HS-27A (cell line): ENCODE measurements at regions not wholly inside any gene's neighbourhood (a gene's known extent, or its start where the extent isn't known, plus 50 kb on each side); places are given as distances from the start of the nearest gene placed in this dataset.

Source experiments
- DNase-seq: peaks from one replicate; pipeline ENCODE4 v3.0.0-alpha.2; 2012; ENCODE audit warnings: low read depth, missing footprints

DNA sequence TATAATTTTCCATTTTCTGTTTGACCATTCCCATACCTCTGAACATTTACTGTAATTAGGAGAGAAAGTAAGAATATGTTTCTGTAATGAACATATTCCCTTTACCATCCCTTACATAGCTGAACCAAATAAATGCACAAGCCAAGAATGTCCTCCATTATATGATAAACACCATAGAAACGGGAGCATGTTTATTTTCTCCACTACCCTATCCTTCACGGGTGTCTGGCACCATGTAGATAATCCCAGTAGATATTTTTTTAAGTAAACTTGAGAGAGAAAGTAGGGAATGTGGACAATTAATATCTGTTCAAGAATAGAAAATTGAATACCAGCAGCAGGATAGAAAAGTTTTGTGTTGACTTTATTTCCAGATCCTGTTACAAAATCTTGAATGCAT is 928.4 kb downstream of the EFNB2 start:
- no peak for DNase-seq

GRCh38 chr13:105602956-105603670 is 932.3 kb downstream of the EFNB2 start:
- no peak for DNase-seq

DNA sequence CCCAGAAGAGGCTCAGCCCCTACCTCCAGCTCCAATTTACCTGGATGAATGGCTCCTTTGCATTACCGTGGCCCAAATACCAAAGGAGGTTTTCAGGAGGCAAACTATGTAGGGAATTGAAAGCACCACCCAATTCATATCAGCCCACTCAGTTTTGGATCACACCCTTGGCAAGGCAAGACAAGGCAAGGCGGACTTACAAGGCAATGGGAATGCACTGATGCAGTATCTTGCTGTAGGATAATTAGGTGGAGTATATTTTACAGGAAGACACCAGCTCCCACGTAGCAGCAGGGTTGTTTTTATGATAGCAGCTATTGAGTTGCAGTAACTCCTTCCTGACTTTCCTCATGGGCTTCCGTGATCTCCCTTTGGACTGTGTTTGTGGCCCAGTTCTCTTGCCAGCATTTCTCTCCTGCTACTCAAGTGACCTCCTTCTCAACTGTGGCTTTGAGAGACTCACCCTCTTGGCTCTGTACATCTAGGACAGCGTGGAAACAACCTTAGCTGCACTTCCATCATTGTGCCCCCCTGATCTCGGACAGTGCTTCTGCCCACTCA is 935.9 kb downstream of the EFNB2 start:
- DNase-seq, result no peak

DNA sequence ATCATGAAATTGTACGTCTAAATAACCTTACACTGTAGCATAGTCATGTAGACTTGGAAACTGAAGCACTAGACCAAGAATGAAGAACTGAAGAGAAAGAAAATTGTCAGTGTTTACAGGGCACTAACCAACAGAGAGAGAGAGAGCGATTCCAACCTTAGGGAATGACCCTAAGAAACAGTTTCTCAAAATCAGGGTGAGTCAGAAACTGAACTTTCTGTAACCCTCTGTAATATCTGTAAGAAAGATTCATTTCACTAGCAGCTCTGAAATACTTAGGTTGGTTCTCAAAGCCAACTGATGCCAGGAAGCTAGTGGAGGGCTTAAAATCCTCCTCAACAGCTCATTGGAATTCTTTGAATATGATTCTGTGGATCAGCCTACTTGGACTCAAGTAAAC is 936.9 kb downstream of the EFNB2 start:
- DNase-seq, result no peak

DNA sequence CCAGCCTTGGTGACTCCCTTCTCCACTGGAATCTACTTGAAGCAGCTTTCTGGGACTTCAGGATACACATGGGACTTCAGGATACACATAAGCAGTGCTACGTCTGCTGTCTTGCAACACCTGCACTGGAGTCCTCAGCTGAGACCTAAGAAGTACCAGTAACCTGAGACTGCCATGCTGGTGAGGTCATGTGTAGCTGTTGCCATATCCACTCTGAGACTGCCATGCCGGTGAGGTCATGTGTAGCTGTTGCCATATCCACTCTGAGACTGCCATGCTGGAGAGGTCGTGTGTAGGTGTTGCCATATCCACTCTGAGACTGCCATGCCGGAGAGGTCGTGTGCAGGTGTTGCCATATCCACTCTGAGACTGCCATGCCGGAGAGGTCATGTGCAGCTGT is 937.9 kb downstream of the EFNB2 start:
- DNase-seq, result no peak

- no peak for DNase-seq
These were observed 940.0 kb downstream of the EFNB2 start for GRCh38 chr13:105595471-105595870.

DNA sequence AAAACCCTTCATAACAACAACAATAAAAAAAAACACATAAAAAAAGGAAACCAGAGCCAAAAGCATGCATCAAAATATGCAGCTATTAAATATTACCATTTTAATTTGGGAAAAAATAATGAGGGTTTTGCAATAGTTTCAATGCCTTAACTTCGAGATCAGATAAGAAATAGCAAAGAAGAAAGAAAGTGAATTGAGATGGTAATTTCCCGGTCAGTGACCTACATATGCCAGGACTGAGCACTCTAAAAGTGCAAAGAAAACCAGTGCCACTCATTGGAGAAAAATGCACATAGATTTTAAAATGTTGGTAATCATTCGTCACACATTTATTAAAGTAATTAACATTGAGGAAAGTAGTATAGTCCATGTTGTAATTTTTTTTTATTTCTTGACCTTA is 944.2 kb downstream of the EFNB2 start:
- DNase-seq, result no peak

DNA sequence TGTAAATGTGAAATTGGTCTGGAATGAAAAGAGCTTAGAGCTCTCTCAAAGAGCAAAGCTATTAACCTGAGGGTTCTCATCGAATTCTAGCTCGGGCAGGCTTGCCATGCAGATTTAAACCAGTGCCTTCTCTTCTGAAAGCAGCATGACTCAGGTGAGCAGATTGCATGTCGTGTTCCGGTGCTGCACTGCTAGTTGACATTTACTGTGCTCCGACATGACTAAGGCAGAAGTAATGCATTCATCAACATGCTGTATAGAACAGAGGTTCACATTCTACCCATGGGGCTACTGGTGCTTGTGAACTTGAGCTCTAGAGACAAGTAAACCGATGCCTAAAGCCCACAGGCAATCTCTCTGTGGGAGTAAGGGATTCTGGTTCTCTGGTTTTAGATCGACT is 947.7 kb downstream of the EFNB2 start:
- no peak for DNase-seq

DNA sequence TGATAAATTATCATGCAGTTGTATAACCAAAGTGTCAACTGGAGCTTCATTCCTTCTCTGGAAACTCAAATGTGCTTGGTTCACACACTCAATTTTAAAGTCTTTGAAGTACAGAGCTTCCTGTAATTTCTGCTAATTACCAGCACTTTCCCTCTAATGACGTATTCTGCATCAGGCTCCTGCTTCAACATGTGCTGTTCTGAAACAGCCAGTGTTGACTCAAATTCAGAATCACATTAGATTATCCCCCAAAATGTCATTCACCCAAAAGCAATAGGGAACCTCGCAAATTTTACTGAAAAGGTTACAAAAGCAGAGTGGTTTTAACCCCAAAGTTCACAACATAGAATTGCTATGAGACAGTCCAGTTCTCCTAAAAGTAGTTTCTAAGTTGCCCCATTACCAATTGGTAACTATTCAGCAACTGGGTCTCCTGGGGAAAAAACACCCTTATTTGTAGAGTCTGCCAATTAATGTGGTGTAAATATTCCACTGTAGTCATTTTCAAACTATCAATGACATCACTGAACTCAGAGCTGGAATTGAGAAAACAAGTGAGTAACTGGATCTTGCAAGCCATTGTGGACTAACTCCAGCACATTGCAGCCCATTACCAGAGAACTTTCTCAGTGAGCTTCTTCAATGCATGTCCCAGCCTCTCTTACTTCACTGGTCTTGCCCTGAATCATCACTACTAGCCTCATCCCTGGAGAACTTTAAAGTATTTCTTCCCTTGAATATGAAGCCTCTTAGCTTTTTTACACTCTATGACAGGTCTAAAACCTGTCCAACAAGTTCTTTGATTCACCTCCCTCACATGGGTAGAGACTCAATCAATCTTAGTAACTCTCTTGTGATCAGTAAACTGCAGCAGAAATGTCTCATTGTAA is 955.4 kb downstream of the EFNB2 start:
- DNase-seq, result no peak

DNA sequence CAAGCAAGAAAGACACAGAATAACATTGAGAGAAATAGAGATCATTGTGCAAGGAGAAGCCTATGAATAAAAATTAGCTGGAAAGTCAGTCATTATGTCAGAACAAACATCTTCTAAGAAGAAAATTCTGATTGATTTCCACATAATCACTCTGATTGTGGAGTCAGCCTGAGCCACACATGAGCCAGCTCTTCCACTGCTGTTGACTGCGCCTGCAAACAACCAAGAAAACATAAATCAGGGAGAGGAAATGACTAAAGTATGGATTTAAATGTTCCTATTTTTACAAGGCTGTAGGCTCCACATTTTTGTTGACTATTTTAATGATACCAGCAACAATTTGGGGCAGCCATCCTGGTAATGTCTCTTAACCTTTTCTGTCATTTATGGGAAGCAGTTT is 962.3 kb downstream of the EFNB2 start:
- DNase-seq, result no peak

GRCh38 chr13:105572401-105572800 is 963.1 kb downstream of the EFNB2 start:
- DNase-seq, result no peak

- no peak for DNase-seq
These were observed 965.6 kb downstream of the EFNB2 start for GRCh38 chr13:105569816-105570215.

DNA sequence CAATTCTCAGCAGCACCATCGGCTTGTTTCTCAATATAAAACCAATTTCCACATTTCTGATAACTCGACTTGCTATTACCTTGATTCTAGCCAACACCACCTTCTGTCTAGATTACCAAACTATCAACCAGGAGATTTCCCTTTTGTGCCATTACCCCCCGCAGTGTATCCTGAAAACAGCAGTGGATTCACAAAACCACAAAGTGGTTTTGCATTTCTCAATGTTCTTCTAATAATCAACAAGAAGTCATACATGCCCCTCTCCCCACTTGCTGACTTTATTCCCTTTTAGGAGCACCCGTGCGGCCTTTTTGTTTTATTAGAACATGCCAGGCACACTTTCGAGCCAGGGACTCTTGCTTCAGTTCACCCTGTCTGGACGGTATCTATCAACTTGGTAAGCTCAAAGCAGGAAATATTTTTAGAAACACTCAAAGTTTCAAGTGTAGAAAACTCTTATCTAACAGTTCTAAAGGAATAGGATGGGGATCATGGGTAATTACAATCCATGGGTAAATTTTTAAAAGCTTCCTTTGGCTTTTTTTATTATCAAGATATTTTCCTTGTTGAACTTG is 967.4 kb downstream of the EFNB2 start:
- DNase-seq, result no peak

DNA sequence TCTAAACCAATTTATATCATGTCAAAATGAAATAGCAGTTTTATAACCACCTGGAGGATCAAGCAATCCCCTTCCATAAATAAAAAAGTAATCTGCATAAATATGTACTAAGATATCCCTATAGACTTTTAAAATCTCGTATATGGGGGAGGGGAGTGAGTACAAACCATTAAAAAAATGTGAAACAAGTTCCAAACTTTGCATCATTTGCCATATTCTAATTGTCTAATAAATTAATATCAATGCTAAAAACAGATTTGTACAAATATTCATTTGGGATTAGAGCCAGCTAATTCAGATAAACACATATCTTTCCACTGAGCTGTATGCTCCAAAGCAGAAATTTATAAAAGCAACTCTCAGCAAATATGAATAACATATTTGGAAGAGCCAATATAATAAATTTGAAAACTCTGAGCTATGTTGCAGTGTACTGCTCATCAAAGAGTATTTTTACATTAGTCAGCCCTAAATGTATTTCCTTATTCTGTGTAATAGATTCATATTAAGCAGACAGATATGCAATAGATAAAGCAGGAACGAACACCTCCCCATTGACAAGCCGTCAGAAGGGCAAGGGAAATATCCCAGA is 970.2 kb downstream of the EFNB2 start:
- DNase-seq, result no peak

DNA sequence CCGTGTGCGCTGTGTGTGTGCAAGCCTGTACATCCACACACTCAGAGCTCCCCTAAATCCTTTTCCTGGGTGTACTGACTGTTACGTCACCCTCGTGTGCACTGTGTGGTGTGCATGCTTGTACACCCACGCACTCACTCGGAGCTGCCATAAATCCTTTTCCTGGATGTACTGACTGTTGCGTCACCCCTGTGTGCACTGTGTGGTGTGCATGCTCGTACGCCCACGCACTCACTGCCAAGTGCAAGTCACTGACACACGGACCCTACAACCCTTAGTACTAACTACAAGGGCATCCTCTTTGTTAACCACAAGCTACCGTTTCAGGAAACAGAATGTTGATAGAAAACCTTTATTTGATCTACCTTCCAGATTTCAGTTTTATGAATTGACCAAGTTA is 983.4 kb downstream of the EFNB2 start:
- no peak for DNase-seq

GRCh38 chr13:105547851-105548250 is 987.6 kb downstream of the EFNB2 start:
- no peak for DNase-seq

- no peak for DNase-seq
These were observed 989.7 kb downstream of the EFNB2 start for GRCh38 chr13:105545811-105546210.

- DNase-seq, result no peak
These were observed 991.7 kb downstream of the EFNB2 start for GRCh38 chr13:105543742-105544141.

GRCh38 chr13:105541565-105541964 is 993.9 kb downstream of the EFNB2 start:
- no peak for DNase-seq

GRCh38 chr13:105538346-105538745 is 997.1 kb downstream of the EFNB2 start:
- no peak for DNase-seq

- no peak for DNase-seq
These were observed 998.3 kb downstream of the EFNB2 start for GRCh38 chr13:105537113-105537512.

DNA sequence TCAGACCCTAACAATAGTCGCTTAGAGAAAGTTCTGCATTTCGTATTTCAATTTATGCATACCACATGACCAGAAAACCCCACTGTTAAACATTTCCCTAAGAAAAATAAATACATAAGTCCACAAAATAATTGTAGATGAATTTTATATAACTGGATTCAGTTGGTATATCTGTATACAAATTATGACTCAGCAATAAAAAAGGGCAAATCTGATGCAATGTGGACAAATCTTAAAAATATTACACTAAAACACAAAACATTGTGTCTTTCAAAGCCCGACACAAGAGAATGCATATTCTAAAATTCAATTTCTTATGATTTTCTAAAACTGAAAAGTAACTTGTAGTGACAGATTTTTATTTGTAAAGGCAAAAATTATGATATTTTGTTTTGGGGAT is 1005.0 kb downstream of the EFNB2 start:
- no peak for DNase-seq
